T-helper 17 cell (primary cell): ENCODE measurements at regions not wholly inside any gene's neighbourhood (a gene's known extent, or its start where the extent isn't known, plus 50 kb on each side); places are given as distances from the start of the nearest gene placed in this dataset.
"Not testable (repeated sequence)": the region's sequence is repeated elsewhere in the genome, so short reads cannot be mapped to it uniquely, and the experiment has no call there.

Experiments used
- ATAC-seq: fragments of 150-1000 bp; cut with Tn5 transposase; 2 replicates; pipeline ENCODE4 v1.10.0; 2021; ENCODE audit warnings: mild to moderate bottlenecking, moderate library complexity
- DNase-seq, 3 donors: peaks; one replicate each; pipeline versions ENCODE4 v3.0.0 to v3.0.0-alpha.2; 2020 to 2021
- H3K9me3 ChIP-seq: one replicate; pipeline ENCODE4 v1.7.0; 2013; ENCODE audit warnings: low read length, mild to moderate bottlenecking; ENCODE audit not compliant: control insufficient read depth, poor library complexity, severe bottlenecking
- H3K27ac Mint-ChIP-seq: one replicate; pipeline ENCODE4 v1.8.0; 2022; ENCODE audit warnings: mild to moderate bottlenecking, moderate library complexity, mixed read lengths
- H3K27me3 Mint-ChIP-seq: one replicate; pipeline ENCODE4 v1.8.0; 2022; ENCODE audit warnings: mixed read lengths
- H3K36me3 Mint-ChIP-seq: one replicate; pipeline ENCODE4 v1.8.0; 2022; ENCODE audit warnings: low read depth, mixed read lengths
- H3K4me1 Mint-ChIP-seq: one replicate; pipeline ENCODE4 v1.8.0; 2022; ENCODE audit warnings: mild to moderate bottlenecking, mixed read lengths
- H3K4me3 Mint-ChIP-seq: one replicate; pipeline ENCODE4 v1.8.0; 2022; ENCODE audit warnings: mild to moderate bottlenecking, moderate library complexity, mixed read lengths

- H3K9me3 ChIP-seq, result no peaks in the 10 kb centered on the region
- no peaks in the 10 kb centered on the region for H3K36me3 Mint-ChIP-seq
- H3K27ac Mint-ChIP-seq, result no peak overlapping the region
- H3K4me1 Mint-ChIP-seq, result no peaks in the 10 kb centered on the region
- no peak for DNase-seq
- no peak overlapping the region for H3K4me3 Mint-ChIP-seq
- H3K27me3 Mint-ChIP-seq, result no peaks in the 10 kb centered on the region
- ATAC-seq, result no peak
Observed at GRCh38 chr18:71329563-71329962, 1040.7 kb downstream of the SOCS6 start.

GRCh38 chr18:71329114-71329513 is 1040.3 kb downstream of the SOCS6 start:
- H3K36me3 Mint-ChIP-seq, result no peaks in the 10 kb centered on the region
- no peak for DNase-seq
- no peaks in the 10 kb centered on the region for H3K9me3 ChIP-seq
- H3K27me3 Mint-ChIP-seq, result no peaks in the 10 kb centered on the region
- H3K27ac Mint-ChIP-seq, result no peak overlapping the region
- ATAC-seq, result no peak
- no peaks in the 10 kb centered on the region for H3K4me1 Mint-ChIP-seq
- H3K4me3 Mint-ChIP-seq, result no peak overlapping the region

DNA sequence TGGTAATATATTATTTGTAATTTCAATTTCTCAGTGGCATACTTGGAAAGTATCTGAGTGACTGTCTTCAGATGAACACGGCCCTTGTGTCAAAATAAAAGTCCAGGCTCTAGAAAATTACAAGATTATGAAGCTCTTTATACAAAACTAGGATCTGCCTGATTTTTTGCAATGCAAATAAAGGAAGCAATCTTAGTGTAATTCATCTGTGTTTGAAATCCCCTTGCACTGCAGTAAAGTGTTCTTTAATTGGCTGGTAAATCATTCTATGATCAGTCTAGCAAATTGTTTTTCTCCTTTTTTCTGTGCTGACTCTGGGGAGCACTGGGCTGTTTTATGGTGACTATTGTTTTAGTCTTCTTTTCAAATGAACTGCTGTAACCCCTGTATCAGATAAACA is 1039.0 kb downstream of the SOCS6 start:
- DNase-seq (no peak), ATAC-seq (no peak)
- Mint-ChIP-seq H3K27ac (no peak overlapping the region), H3K4me3 (no peak overlapping the region), H3K36me3 (no peaks in the 10 kb centered on the region), H3K27me3 (no peaks in the 10 kb centered on the region), H3K4me1 (no peaks in the 10 kb centered on the region)
- H3K9me3 ChIP-seq, result no peaks in the 10 kb centered on the region

DNA sequence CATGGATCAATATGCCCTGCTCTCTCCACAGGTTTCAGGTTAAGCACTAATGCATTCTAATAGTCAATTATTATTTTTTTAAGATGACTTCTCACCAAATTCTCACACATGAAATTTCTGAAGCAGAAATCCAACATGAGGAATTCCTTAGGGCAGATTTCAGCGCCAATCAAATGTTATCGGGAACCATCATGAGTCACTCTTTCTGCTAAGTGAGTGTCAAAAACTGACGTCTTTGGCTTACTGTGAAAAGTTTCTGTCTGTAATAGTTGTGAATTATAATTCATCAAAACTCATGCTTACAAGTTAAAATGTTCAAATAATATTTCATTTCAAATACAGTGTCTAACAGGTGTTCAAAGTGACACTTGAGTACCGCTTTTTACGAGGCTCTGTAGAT is 1038.6 kb downstream of the SOCS6 start:
- H3K9me3 ChIP-seq, result no peaks in the 10 kb centered on the region
- H3K27me3 Mint-ChIP-seq, result no peaks in the 10 kb centered on the region
- no peaks in the 10 kb centered on the region for H3K4me1 Mint-ChIP-seq
- no peaks in the 10 kb centered on the region for H3K36me3 Mint-ChIP-seq
- no peak for DNase-seq
- no peak overlapping the region for H3K27ac Mint-ChIP-seq
- H3K4me3 Mint-ChIP-seq, result no peak overlapping the region
- ATAC-seq, result no peak

GRCh38 chr18:71326826-71327225 is 1038.0 kb downstream of the SOCS6 start:
- H3K36me3 Mint-ChIP-seq, result no peaks in the 10 kb centered on the region
- no peaks in the 10 kb centered on the region for H3K4me1 Mint-ChIP-seq
- no peak overlapping the region for H3K4me3 Mint-ChIP-seq
- no peaks in the 10 kb centered on the region for H3K27me3 Mint-ChIP-seq
- no peaks in the 10 kb centered on the region for H3K9me3 ChIP-seq
- no peak overlapping the region for H3K27ac Mint-ChIP-seq
- DNase-seq (no peak), ATAC-seq (no peak)

DNA sequence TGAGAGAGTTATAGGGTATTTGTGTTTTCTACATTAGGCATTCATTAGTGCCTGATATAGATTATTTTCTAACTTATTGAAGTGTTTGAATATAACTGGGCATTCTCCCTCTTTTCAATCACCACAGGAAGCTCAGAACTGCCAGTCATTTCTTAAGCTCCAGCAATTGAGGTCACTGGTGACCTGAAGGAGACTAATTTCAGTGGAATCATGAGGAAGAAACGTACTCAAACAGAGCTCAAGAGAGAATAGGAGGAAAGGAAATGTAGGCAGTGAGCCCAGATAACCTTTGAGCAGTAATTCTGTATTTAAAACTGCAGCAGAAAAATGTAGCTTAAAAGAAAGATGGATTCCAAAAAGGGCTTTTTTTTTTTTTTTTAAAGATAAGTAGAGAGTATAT is 1035.5 kb downstream of the SOCS6 start:
- no peaks in the 10 kb centered on the region for H3K9me3 ChIP-seq
- Mint-ChIP-seq H3K27ac (no peak overlapping the region), H3K4me1 (no peaks in the 10 kb centered on the region), H3K27me3 (no peaks in the 10 kb centered on the region), H3K4me3 (no peak overlapping the region), H3K36me3 (no peaks in the 10 kb centered on the region)
- ATAC-seq, result no peak
- no peak for DNase-seq

- no peak overlapping the region for H3K27ac Mint-ChIP-seq
Observed at GRCh38 chr18:71322201-71322600, 1033.4 kb downstream of the SOCS6 start.

GRCh38 chr18:71321319-71321718 is 1032.5 kb downstream of the SOCS6 start:
- no peaks in the 10 kb centered on the region for H3K4me1 Mint-ChIP-seq
- H3K9me3 ChIP-seq, result no peaks in the 10 kb centered on the region
- no peaks in the 10 kb centered on the region for H3K36me3 Mint-ChIP-seq
- no peak for DNase-seq
- H3K27me3 Mint-ChIP-seq, result no peaks in the 10 kb centered on the region
- H3K27ac Mint-ChIP-seq, result no peak overlapping the region
- no peak overlapping the region for H3K4me3 Mint-ChIP-seq
- ATAC-seq, result no peak

More at GRCh38 chr18:71322201-71322600, 1033.4 kb downstream of the SOCS6 start:
- ATAC-seq, result no peak
- Mint-ChIP-seq H3K4me1 (no peaks in the 10 kb centered on the region), H3K36me3 (no peaks in the 10 kb centered on the region), H3K27me3 (no peaks in the 10 kb centered on the region), H3K4me3 (no peak overlapping the region)
- no peaks in the 10 kb centered on the region for H3K9me3 ChIP-seq
- DNase-seq, result no peak

- DNase-seq, result no peak
- Mint-ChIP-seq H3K36me3 (no peaks in the 10 kb centered on the region), H3K4me1 (no peaks in the 10 kb centered on the region), H3K4me3 (no peak overlapping the region), H3K27ac (no peak overlapping the region), H3K27me3 (no peaks in the 10 kb centered on the region)
- H3K9me3 ChIP-seq, result no peaks in the 10 kb centered on the region
- no peak for ATAC-seq
Observed at GRCh38 chr18:71304856-71305255, 1016.0 kb downstream of the SOCS6 start.

DNA sequence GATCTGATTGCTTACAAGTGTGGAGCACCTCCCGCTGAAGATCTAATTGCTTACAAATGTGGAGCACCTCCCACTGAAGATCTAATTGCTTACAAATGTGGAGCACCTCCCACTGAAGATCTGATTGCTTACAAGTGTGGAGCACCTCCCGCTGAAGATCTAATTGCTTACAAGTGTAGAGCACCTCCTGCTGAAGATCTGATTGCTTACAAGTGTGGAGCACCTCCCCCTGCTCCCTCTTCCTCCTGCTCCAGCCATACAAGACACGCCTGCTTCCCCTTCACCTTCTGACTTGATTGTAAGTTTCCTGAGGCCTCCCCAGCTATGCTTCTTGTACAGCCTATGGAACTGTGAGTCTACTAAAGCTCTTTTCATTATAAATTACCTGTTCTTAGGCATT is 1014.9 kb downstream of the SOCS6 start:
- ATAC-seq, H3K9me3 ChIP-seq, H3K4me3 Mint-ChIP-seq, H3K27me3 Mint-ChIP-seq, H3K27ac Mint-ChIP-seq, H3K36me3 Mint-ChIP-seq, DNase-seq, H3K4me1 Mint-ChIP-seq: not testable (repeated sequence)

DNA sequence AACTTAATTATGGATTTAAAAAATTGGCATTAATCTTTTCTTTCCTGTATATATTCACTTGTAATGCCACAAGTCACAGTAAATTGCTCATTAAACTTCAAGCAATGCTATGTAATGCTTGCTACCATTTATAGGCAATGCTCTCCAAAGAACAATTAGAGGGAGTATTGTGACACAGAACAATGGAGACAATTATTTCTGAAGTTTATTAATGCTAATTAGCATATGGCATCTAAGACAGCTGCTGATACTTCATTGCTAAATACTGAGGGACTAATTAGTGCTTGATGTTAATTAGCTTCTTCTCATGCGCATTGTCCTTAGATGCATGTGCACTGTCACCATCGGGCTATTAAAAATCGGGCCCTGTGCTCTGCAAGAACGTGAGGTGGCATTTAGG is 1012.8 kb downstream of the SOCS6 start:
- Mint-ChIP-seq H3K4me1 (no peaks in the 10 kb centered on the region), H3K27me3 (no peaks in the 10 kb centered on the region), H3K27ac (no peak overlapping the region), H3K36me3 (no peaks in the 10 kb centered on the region), H3K4me3 (no peak overlapping the region)
- no peak for DNase-seq
- ATAC-seq, result no peak
- no peaks in the 10 kb centered on the region for H3K9me3 ChIP-seq

DNA sequence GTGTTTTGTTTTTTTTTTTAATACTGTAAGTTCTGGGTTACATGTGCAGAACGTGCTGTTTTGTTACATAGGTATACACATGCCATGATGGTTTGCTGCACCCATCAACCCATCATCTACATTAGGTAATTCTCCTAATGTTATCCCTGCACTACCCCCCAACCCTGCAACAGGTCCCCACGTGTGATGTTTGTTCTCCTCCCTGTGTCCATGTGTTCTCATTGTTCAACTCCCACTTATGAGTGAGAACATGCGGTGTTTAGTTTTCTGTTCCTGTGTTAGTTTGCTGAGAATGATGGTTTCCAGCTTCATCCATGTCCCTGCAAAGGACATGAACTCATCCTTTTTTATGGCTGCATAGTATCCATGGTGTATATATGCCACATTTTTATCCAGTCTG is 1005.4 kb downstream of the SOCS6 start:
- H3K36me3 Mint-ChIP-seq, H3K4me1 Mint-ChIP-seq, ATAC-seq, H3K27ac Mint-ChIP-seq, DNase-seq, H3K9me3 ChIP-seq, H3K4me3 Mint-ChIP-seq, H3K27me3 Mint-ChIP-seq: not testable (repeated sequence)

DNA sequence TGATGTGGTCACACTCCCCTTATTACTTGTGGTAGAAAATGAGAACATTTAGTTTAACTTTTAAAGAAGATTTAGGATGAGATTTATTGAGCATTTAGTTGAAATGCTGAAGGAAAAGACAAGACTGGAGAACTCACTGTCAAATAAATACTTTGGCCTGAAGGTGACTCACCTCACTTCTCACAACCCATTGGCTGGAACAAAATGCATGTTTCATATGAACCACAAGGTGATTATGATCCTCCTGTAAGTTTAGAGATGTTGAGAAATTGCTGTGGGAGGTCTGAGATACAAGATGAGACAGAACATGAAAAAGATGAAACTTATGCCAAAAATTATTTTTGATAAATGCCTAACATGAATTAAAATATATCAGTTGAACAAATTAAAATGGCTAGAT is 1004.5 kb downstream of the SOCS6 start:
- ATAC-seq, result no peak

DNA sequence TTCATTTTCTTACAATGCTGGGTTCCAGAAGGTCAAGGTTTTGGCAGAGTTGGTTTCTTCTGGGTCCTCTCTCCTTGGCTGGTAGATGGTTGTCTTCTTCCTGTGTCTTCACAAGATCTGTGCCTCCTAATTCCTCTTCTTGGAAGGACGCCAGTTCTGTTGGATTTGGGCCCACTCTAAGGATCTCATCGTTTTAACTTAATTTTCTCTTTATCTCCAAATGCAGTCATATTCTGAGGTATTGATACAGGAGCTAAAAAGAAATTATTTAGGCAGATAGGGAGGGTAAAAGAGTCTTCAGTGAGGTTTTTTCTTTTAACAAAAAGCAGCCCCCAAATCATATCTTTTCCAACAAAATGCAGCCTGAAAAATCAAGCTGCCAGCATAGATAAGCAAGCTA is 998.4 kb downstream of the SOCS6 start:
- Mint-ChIP-seq H3K36me3 (no peaks in the 10 kb centered on the region), H3K4me3 (no peak overlapping the region), H3K4me1 (no peaks in the 10 kb centered on the region), H3K27me3 (no peaks in the 10 kb centered on the region), H3K27ac (no peak overlapping the region)
- ATAC-seq (no peak), DNase-seq (no peak)
- no peaks in the 10 kb centered on the region for H3K9me3 ChIP-seq

More for the DNA sequence above, 1004.5 kb downstream of the SOCS6 start:
- Mint-ChIP-seq H3K4me1 (no peaks in the 10 kb centered on the region), H3K36me3 (no peaks in the 10 kb centered on the region), H3K27me3 (no peaks in the 10 kb centered on the region), H3K4me3 (no peak overlapping the region), H3K27ac (no peak overlapping the region)
- DNase-seq, result no peak
- no peaks in the 10 kb centered on the region for H3K9me3 ChIP-seq
